HCT116 (cell line): ENCODE measurements at regions not wholly inside any gene's neighbourhood (a gene's known extent, or its start where the extent isn't known, plus 50 kb on each side); places are given as distances from the start of the nearest gene placed in this dataset.

Experiments
- EGR1 ChIP-seq: IDR thresholded peaks from 2 replicates; pipeline ENCODE4 v1.6.1; 2012; ENCODE audit warnings: low read depth
- EZH2 ChIP-seq: fragments of 200-600 bp; sonication (generic); IDR thresholded peaks from 2 replicates; pipeline ENCODE4 v1.6.1; 2017; ENCODE audit warnings: antibody characterized with exemption, mixed run types
- EZH2phosphoT487 ChIP-seq: fragments of 200-600 bp; IDR thresholded peaks from 2 replicates; pipeline ENCODE4 v1.6.1; 2018; ENCODE audit warnings: antibody characterized with exemption, borderline replicate concordance
- POLR2A ChIP-seq: IDR thresholded peaks from 2 replicates; pipeline ENCODE4 v1.7.0; 2011; ENCODE audit warnings: borderline replicate concordance; ENCODE audit not compliant: insufficient read depth, insufficient read length; ENCODE audit errors: extremely low read depth
- POLR2AphosphoS5 ChIP-seq: IDR thresholded peaks from 2 replicates; pipeline ENCODE4 v1.6.1; 2011; ENCODE audit warnings: mild to moderate bottlenecking, low read depth, low read length, moderate library complexity
- SIN3A ChIP-seq: IDR thresholded peaks from 2 replicates; pipeline ENCODE4 v1.6.1; 2012; ENCODE audit warnings: low read depth
- TCF7L2 ChIP-seq: IDR thresholded peaks from 2 replicates; pipeline ENCODE4 v1.7.0; 2011; ENCODE audit warnings: borderline replicate concordance, inconsistent platforms; ENCODE audit not compliant: insufficient read depth, insufficient read length; ENCODE audit errors: extremely low read depth
- ZFX ChIP-seq: fragments of 450-650 bp; IDR thresholded peaks from 2 replicates; pipeline ENCODE4 v1.6.1; 2017
- ZNF274 ChIP-seq: fragments of 200-500 bp; sonication (Bioruptor generic); IDR thresholded peaks from 2 replicates; pipeline ENCODE4 v1.6.1; 2014; ENCODE audit warnings: mild to moderate bottlenecking, low read depth, low read length, inconsistent platforms
- TF ChIP-seq, protein P1 (sequence below), 3 experiments: fragments of 200-600 bp in 1 of 3; sonication (generic) in 1 of 3; IDR thresholded peaks in 2 of 3; conservative IDR thresholded peaks in 1 of 3; 2 replicates each; pipeline ENCODE4 v1.5.1; 2012 to 2017; ENCODE audit warnings: low read depth in 2 of 3, low read length in 2 of 3, antibody characterized with exemption in 1 of 3, borderline replicate concordance in 1 of 3, control low read depth in 1 of 3, mild to moderate bottlenecking in 1 of 3, mixed read lengths in 1 of 3, mixed run types in 1 of 3, moderate library complexity in 1 of 3; ENCODE audit not compliant: insufficient read depth in 1 of 3
- TF ChIP-seq, protein P2 (sequence below): IDR thresholded peaks from 2 replicates; pipeline ENCODE4 v1.6.1; 2012
- TF ChIP-seq, protein P3 (sequence below): IDR thresholded peaks from 2 replicates; pipeline ENCODE4 v1.6.1; 2012; ENCODE audit warnings: low read depth

DNA sequence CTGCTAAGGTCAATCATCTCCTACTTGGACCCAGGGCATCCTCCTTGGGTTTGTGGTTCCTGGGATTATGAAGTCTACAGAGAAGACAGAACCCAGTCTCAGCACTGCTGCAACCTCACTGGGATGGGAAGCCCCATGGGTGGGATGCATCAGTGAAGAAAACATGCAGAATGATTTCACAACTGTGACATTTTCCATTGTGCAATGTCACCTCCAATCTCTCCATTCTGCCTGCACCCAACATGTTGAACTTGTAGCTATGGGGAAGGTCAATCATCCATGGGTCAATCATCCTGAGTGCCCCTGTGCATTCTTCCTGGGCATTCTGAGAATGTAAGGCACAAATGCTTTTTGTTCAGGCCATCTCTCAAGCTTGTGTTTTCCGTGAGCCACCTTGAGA lies 1004.4 kb upstream of the TMEM132C start:
- TF ChIP-seq TCF7L2 (no peak), POLR2A (no peak), EZH2phosphoT487 (no peak), ZFX (no peak), POLR2AphosphoS5 (no peak), EGR1 (no peak), SIN3A (no peak), EZH2 (no peak), ZNF274 (no peak)
- TF ChIP-seq, protein P1, sequence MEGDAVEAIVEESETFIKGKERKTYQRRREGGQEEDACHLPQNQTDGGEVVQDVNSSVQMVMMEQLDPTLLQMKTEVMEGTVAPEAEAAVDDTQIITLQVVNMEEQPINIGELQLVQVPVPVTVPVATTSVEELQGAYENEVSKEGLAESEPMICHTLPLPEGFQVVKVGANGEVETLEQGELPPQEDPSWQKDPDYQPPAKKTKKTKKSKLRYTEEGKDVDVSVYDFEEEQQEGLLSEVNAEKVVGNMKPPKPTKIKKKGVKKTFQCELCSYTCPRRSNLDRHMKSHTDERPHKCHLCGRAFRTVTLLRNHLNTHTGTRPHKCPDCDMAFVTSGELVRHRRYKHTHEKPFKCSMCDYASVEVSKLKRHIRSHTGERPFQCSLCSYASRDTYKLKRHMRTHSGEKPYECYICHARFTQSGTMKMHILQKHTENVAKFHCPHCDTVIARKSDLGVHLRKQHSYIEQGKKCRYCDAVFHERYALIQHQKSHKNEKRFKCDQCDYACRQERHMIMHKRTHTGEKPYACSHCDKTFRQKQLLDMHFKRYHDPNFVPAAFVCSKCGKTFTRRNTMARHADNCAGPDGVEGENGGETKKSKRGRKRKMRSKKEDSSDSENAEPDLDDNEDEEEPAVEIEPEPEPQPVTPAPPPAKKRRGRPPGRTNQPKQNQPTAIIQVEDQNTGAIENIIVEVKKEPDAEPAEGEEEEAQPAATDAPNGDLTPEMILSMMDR (IDR thresholded peaks at IDR 0.05 in 2 of 3, conservative IDR thresholded peaks at IDR 0.05 in 1 of 3; ENCODE audit: borderline replicate concordance in 1 of 3, insufficient read depth in 1 of 3, low read depth in 2 of 3, low read length in 2 of 3) = no peak
- TF ChIP-seq, protein P2, sequence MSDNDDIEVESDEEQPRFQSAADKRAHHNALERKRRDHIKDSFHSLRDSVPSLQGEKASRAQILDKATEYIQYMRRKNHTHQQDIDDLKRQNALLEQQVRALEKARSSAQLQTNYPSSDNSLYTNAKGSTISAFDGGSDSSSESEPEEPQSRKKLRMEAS = no peak
- TF ChIP-seq, protein P3, sequence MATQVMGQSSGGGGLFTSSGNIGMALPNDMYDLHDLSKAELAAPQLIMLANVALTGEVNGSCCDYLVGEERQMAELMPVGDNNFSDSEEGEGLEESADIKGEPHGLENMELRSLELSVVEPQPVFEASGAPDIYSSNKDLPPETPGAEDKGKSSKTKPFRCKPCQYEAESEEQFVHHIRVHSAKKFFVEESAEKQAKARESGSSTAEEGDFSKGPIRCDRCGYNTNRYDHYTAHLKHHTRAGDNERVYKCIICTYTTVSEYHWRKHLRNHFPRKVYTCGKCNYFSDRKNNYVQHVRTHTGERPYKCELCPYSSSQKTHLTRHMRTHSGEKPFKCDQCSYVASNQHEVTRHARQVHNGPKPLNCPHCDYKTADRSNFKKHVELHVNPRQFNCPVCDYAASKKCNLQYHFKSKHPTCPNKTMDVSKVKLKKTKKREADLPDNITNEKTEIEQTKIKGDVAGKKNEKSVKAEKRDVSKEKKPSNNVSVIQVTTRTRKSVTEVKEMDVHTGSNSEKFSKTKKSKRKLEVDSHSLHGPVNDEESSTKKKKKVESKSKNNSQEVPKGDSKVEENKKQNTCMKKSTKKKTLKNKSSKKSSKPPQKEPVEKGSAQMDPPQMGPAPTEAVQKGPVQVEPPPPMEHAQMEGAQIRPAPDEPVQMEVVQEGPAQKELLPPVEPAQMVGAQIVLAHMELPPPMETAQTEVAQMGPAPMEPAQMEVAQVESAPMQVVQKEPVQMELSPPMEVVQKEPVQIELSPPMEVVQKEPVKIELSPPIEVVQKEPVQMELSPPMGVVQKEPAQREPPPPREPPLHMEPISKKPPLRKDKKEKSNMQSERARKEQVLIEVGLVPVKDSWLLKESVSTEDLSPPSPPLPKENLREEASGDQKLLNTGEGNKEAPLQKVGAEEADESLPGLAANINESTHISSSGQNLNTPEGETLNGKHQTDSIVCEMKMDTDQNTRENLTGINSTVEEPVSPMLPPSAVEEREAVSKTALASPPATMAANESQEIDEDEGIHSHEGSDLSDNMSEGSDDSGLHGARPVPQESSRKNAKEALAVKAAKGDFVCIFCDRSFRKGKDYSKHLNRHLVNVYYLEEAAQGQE = no peak
